Transverse colon (tissue), 4 donors: ENCODE measurements at regions not wholly inside any gene's neighbourhood (a gene's known extent, or its start where the extent isn't known, plus 50 kb on each side); places are given as distances from the start of the nearest gene placed in this dataset.

Experiments
- POLR2A ChIP-seq: fragments of 450-650 bp; IDR thresholded peaks from one replicate; pipeline ENCODE4 v1.6.1; 2016; ENCODE audit warnings: antibody characterized with exemption, mild to moderate bottlenecking, moderate library complexity
- POLR2AphosphoS5 ChIP-seq, 3 donors: sonication (generic); formaldehyde crosslinking; IDR thresholded peaks; one replicate each; pipeline ENCODE4 v1.6.1; 2016; ENCODE audit warnings: antibody characterized with exemption in 3 of 3
- TF ChIP-seq, protein P1 (sequence below), 5 experiments: fragments of 200-600 bp in 3 of 5; fragments of 450-650 bp in 2 of 5; sonication (generic) in 3 of 5; IDR thresholded peaks; 1 replicate in 2 of 5; 2 replicates in 3 of 5; pipeline ENCODE4 v1.5.1; 2016 to 2017; ENCODE audit warnings: antibody characterized with exemption in 5 of 5, inconsistent platforms in 3 of 5, mild to moderate bottlenecking in 2 of 5, moderate library complexity in 1 of 5

DNA sequence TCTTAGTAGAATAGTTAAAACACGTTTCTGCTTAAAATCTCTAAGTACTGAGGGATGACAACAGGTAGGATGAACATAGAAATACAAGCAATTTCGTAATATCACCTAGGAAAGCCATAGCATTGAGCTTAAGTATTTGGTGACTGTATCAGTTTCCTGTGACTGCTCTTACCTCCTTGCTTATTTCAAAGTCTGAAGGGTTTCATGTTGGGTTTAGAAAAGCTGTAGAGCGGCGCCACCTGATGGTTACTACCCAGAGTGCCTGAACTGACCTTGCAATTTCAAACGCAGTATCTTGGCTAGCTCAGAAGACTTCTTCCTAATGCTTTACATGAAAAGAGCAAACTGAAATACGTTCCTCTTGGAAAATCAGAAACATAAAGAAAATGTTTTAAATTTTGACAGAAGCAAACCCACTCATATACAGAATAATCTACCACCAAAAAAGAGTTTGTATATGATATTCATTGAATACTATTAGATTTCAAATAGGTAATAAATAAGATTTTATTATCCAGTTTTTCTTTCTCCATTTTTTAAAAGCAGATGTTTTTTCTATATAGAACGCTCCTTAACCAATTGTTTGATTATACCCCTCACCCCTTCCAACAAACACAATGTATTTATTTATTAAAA is 82.3 kb upstream of the RIPOR2 start:
- TF ChIP-seq POLR2A = no peak
- TF ChIP-seq, protein P1, sequence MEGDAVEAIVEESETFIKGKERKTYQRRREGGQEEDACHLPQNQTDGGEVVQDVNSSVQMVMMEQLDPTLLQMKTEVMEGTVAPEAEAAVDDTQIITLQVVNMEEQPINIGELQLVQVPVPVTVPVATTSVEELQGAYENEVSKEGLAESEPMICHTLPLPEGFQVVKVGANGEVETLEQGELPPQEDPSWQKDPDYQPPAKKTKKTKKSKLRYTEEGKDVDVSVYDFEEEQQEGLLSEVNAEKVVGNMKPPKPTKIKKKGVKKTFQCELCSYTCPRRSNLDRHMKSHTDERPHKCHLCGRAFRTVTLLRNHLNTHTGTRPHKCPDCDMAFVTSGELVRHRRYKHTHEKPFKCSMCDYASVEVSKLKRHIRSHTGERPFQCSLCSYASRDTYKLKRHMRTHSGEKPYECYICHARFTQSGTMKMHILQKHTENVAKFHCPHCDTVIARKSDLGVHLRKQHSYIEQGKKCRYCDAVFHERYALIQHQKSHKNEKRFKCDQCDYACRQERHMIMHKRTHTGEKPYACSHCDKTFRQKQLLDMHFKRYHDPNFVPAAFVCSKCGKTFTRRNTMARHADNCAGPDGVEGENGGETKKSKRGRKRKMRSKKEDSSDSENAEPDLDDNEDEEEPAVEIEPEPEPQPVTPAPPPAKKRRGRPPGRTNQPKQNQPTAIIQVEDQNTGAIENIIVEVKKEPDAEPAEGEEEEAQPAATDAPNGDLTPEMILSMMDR (IDR thresholded peaks at IDR 0.05) = peak; percentile 30 to 63 (median 50)
- no peak for TF ChIP-seq POLR2AphosphoS5 (IDR thresholded peaks at IDR 0.05)
